ENCODE measurements at regions not wholly inside any gene's neighbourhood (a gene's known extent, or its start where the extent isn't known, plus 50 kb on each side); places are given as distances from the start of the nearest gene placed in this dataset.

DNA sequence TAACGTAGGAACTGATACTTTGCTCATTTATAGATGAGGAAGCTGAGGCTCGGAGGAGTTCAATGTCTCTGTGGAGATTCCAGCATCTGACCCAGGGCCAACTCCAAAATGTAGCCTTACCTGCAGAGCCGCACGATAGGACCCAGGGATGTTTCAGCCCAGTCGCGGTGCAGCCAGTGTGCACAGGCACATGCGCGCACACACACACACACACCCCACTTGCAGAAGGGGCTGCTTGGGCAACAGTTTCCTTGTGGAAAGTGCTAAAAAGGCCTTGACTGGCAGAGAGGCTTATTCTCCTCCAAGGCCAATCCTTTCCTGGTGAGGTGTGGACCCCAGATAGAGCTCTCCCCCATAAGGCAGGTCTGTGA is 101.7 kb downstream of the ZFP36L2 start:
- no peak for TF ChIP-seq CTCF (IDR thresholded peaks at IDR 0.05; ENCODE audit: borderline replicate concordance, insufficient read depth, low read depth, low read length)
- no peak overlapping the region for H3K4me3 ChIP-seq (ENCODE audit: low read depth, low read length)

DNA sequence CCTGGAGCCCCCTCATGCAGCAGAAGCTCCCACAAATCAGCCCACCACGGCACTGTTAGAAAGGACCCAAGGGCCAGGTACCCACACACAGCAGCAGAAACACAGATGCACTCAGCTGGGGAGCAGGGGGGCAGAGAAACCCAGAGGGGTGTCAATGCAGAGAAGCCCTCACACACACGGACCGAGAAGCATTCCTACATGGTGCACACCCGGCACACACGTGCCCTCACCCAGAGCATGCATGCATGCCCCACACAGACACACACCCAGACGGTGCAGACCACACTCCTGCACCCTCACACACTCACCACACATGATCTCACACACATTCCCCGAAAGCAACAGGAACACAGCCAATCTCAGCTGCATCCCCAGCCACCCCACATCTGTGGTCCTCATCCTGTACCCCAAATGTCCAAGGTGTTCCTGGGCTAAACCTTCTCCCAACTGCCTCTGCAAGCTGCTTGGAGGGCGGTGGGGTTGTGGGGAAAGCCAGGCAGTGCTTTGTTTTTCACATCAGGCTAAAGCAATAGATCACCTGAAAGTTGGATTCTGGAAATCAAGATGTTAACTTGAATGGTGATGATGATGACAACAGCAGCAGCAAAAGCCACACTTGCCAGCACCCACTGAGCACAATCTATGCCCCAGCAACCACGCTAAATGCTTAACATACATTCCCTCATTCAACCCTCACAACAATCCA is 102.3 kb downstream of the ZFP36L2 start:
- no peak overlapping the region for H3K4me3 ChIP-seq (ENCODE audit: low read depth, low read length)
- TF ChIP-seq CTCF (IDR thresholded peaks at IDR 0.05; ENCODE audit: borderline replicate concordance, insufficient read depth, low read depth, low read length): no peak

GRCh38 chr2:43123486-43123885 is 102.9 kb downstream of the ZFP36L2 start:
- H3K4me3 ChIP-seq (ENCODE audit: low read depth, low read length): no peak overlapping the region
- no peak for TF ChIP-seq CTCF (IDR thresholded peaks at IDR 0.05; ENCODE audit: borderline replicate concordance, insufficient read depth, low read depth, low read length)

DNA sequence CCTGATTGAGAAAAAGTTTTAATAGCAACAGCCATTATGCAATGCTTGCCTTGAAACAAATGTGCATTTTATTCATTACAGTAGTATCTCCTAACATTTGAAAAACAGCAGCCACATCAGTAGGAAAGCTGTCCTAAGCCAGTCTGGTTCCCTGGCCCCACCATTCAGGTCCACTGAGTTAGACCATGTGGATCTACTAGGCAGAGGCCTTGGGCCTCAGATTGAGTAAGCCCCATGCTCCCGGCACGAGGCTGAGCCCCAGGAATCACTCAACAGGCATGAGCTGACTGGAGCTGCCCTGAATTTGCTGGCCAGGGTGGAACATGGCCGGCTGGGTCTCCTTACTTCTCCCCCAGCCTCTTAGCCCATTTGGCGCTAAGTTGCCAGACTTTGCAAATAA is 103.4 kb downstream of the ZFP36L2 start:
- H3K4me3 ChIP-seq (ENCODE audit: low read depth, low read length): no peak overlapping the region
- no peak for TF ChIP-seq CTCF (IDR thresholded peaks at IDR 0.05; ENCODE audit: borderline replicate concordance, insufficient read depth, low read depth, low read length)

DNA sequence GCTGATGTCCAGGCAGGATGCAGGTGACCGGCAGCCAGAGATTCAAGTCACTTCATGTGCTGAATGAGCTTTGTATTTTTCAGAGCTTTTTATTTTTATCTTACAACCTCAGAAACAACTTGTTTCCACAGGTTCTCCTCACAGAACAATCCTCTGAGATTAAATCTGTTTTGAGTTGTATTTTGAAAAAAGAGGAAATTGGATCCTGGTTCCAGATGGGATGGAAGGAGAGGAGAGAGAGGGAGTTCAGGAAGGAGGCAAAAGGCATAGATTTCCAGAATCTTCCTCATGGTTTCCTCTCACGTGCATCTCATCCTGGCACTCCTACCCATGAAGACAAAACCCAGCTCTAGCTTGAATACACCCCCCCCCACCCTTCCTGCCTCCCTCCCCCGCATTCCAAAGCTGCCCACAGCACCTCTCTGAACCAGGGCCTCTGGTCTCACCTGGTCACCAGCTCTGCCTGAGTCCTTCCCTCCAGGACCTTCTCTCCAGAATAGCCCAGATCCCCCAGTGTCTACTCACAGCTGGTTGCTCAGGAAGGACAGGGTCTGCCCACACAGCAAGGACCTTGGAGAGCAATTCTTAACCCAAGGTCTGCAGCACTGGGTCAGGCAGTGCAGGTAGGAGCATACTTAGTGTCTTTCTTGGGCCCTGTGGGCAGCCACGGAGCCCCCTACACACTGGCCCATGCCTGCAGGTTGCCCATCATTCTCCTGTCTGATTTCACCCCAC is 104.7 kb downstream of the ZFP36L2 start:
- no peak overlapping the region for H3K4me3 ChIP-seq (ENCODE audit: low read depth, low read length)
- TF ChIP-seq CTCF (IDR thresholded peaks at IDR 0.05; ENCODE audit: borderline replicate concordance, insufficient read depth, low read depth, low read length): no peak

DNA sequence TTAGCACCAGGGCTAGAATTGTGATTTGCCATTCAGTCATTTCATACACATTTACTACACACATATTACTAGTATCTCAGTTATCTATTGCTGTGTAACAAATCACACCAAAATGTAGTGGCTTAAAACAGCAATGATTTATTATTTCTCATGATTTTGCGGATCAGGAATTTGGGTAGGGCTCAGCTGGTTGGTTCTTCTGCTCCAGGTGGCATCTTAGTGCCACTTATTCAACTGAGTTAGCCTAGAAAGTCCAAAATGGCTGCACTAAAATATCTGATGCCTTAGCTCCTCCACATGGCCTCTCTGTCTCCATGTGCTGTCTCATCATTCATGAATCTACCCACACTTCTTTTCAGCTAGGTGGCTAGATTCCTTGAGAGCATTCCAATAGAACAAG is 107.1 kb downstream of the ZFP36L2 start:
- no peak for TF ChIP-seq CTCF (IDR thresholded peaks at IDR 0.05; ENCODE audit: borderline replicate concordance, insufficient read depth, low read depth, low read length)
- H3K4me3 ChIP-seq (ENCODE audit: low read depth, low read length): no peak overlapping the region

Measured in GM12875 (cell line).